Karpas-422 (cell line): ENCODE measurements at regions not wholly inside any gene's neighbourhood (a gene's known extent, or its start where the extent isn't known, plus 50 kb on each side); places are given as distances from the start of the nearest gene placed in this dataset.

Source experiments
- DNase-seq: peaks from one replicate; pipeline ENCODE4 v3.0.0-alpha.2; 2015
- H2AFZ ChIP-seq: fragments of 200-600 bp; sonication (generic); 2 replicates; pipeline ENCODE4 v1.6.1; 2014; ENCODE audit warnings: antibody characterized with exemption, low read length, mixed read lengths
- H3K27ac ChIP-seq: fragments of 200-600 bp; sonication (generic); 2 replicates; pipeline ENCODE4 v1.5.1; 2014; ENCODE audit warnings: mild to moderate bottlenecking, low read length, moderate library complexity
- H3K27me3 ChIP-seq: fragments of 200-600 bp; sonication (generic); 2 replicates; pipeline ENCODE4 v1.6.1; 2014; ENCODE audit warnings: low read length, mixed read lengths
- H3K36me3 ChIP-seq: fragments of 200-600 bp; sonication (generic); 2 replicates; pipeline ENCODE4 v1.6.1; 2014; ENCODE audit warnings: low read length, mixed read lengths; ENCODE audit not compliant: insufficient read depth
- H3K4me1 ChIP-seq: fragments of 200-600 bp; sonication (generic); 2 replicates; pipeline ENCODE4 v1.6.1; 2014; ENCODE audit warnings: mild to moderate bottlenecking, low read length, mixed read lengths
- H3K4me2 ChIP-seq: fragments of 200-600 bp; sonication (generic); 2 replicates; pipeline ENCODE4 v1.6.1; 2014; ENCODE audit warnings: low read length, low read depth, mild to moderate bottlenecking; ENCODE audit not compliant: poor library complexity, severe bottlenecking
- H3K4me3 ChIP-seq: fragments of 200-600 bp; sonication (generic); 2 replicates; pipeline ENCODE4 v1.5.1; 2014; ENCODE audit warnings: mild to moderate bottlenecking, antibody characterized with exemption, low read length, mixed read lengths
- H3K79me2 ChIP-seq: fragments of 200-600 bp; sonication (generic); 2 replicates; pipeline ENCODE4 v1.6.1; 2014; ENCODE audit warnings: mild to moderate bottlenecking, low read length, mixed read lengths
- H3K9ac ChIP-seq: fragments of 200-600 bp; sonication (generic); 2 replicates; pipeline ENCODE4 v1.6.0; 2014; ENCODE audit warnings: low read length
- H3K9me2 ChIP-seq: fragments of 200-600 bp; sonication (generic), shearing (Covaris generic); replicated peaks from 2 replicates; pipeline ENCODE4 v1.6.0; 2014; ENCODE audit warnings: mild to moderate bottlenecking, low read length, moderate library complexity; ENCODE audit not compliant: insufficient read depth
- H3K9me3 ChIP-seq: fragments of 300-700, 200-600 bp; sonication (generic); 2 replicates; pipeline ENCODE4 v1.6.1; 2014; ENCODE audit warnings: low read length, mixed read lengths
- H4K20me1 ChIP-seq: fragments of 200-600 bp; sonication (generic); 2 replicates; pipeline ENCODE4 v1.6.1; 2014; ENCODE audit warnings: mild to moderate bottlenecking, antibody characterized with exemption, low read length, low read depth; ENCODE audit not compliant: insufficient read depth

DNA sequence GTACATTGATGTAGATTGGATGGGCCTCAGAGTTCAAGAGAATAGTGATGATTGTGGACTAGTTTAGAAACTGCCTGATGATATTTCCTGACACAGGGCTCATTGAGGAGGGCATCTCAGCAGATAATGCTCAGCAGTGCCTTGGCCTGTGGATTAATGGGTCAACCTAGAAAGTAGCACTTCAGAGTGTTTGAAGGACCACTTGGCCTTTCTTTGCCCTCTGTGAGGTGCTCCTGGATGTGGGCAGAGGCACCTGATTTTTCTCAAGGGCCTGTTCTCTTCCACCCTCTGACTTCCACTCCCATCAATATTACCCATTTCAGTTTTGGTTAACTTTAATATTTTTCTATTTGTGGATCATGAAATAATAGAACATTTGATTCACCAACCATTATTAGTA, 270.6 kb upstream of the BMP2 start:
- Histone ChIP-seq H3K27me3 (no peaks in the 10 kb centered on the region), H3K4me3 (no peak overlapping the region)

DNA sequence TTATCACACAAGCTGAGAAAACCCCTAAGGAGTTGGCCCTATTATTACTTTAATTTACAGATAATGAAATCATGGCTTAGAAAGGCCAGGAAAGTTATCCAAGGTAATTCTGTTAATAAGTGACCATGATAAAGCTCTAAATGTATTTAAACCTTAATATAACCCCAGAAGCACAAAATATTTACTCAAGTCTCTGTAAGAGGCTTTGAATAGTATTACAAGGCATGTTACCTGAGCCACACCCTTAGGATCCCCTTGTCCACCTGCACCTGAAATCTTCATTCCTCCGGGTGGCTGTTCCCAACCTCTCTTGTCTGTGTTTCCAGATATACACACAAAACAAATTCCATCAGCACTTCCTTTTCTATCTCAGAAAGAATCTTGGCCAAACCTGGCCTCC, 271.6 kb upstream of the BMP2 start:
- Histone ChIP-seq H3K4me1 (no peaks in the 10 kb centered on the region), H3K9ac (no peak overlapping the region), H3K27ac (no peak overlapping the region), H3K9me3 (no peaks in the 10 kb centered on the region; the same call in 1 of the 2 replicates), H3K27me3 (no peaks in the 10 kb centered on the region), H2AFZ (no peak overlapping the region), H3K4me3 (no peak overlapping the region), H3K79me2 (no peaks in the 10 kb centered on the region), H3K36me3 (no peaks in the 10 kb centered on the region), H4K20me1 (no peaks in the 10 kb centered on the region), H3K9me2 (no peaks in the 10 kb centered on the region), H3K4me2 (no peak overlapping the region)
- DNase-seq, result no peak

More for the DNA sequence above, 270.6 kb upstream of the BMP2 start:
- Histone ChIP-seq H3K9me3 (no peaks in the 10 kb centered on the region; the same call in 1 of the 2 replicates), H3K79me2 (no peaks in the 10 kb centered on the region), H3K27ac (no peak overlapping the region), H3K4me1 (no peaks in the 10 kb centered on the region), H3K4me2 (no peak overlapping the region), H4K20me1 (no peaks in the 10 kb centered on the region), H3K36me3 (no peaks in the 10 kb centered on the region), H3K9me2 (no peaks in the 10 kb centered on the region), H2AFZ (no peak overlapping the region), H3K9ac (no peak overlapping the region)
- no peak for DNase-seq

DNA sequence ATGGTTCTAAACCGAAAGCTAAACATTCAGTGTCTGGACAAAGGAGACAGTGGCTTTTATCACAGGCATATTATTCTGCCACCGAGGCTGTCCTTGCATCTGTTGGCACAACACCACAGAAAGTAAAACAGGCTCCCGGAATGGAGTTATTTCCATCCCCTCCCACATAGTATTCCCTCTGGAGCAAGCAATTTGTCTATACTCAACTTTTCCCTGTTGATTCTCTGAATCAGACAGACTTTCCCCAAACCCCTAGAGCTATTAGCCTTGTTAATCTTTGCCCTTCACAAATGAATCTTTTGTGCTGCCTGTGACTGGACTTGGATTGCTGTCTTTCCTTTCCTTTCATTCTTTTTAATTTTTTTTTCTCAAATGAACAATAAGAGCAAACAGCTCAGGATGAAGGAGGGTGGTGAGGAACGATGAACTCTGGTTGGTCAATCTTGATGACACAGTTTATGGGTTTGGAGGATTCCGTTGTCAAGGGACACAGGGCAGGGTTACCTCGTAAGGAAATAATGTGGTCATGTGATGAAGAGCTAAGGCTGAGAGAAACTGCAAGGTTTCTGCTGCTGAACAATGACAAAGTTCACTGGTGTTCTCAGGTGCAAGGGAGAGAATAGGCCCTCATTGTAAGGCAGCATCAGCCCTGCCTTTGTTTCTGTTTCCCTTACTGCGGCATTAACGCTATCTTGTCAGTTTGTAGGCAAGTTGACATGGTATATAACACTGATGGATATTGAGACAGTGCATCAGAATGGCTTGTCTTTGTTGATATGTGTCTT, 275.0 kb upstream of the BMP2 start:
- H3K27me3 ChIP-seq, result no peaks in the 10 kb centered on the region
- H3K4me1 ChIP-seq, result no peaks in the 10 kb centered on the region
- H3K79me2 ChIP-seq, result no peaks in the 10 kb centered on the region

DNA sequence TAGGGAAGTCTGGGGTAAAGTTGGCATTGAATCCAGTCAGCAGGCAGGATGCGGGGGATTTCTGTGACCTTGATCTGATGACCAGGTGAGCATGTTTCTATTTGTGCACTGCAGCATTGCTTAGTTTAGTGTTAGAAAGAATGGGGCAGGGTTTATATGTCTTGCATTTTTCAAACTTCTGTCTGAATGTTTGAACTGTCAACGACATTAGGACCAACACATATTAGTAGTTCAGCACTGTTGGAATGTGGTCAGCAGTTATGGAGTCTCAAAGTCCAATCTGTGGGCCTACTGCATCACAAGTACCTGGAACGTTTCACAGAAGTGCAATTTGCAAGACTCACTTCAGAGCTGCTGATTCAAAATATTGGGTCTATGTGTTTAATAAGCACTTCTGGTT, 276.6 kb upstream of the BMP2 start:
- no peaks in the 10 kb centered on the region for H3K27me3 ChIP-seq
- no peak overlapping the region for H3K4me2 ChIP-seq
- H4K20me1 ChIP-seq, result no peaks in the 10 kb centered on the region
- H3K4me3 ChIP-seq, result no peak overlapping the region
- H3K79me2 ChIP-seq, result no peaks in the 10 kb centered on the region
- H3K9me2 ChIP-seq, result no peaks in the 10 kb centered on the region
- H3K27ac ChIP-seq, result no peak overlapping the region
- H3K36me3 ChIP-seq, result no peaks in the 10 kb centered on the region
- DNase-seq, result no peak
- no peak overlapping the region for H3K9ac ChIP-seq
- H2AFZ ChIP-seq, result no peak overlapping the region
- H3K9me3 ChIP-seq, result no peaks in the 10 kb centered on the region
- no peaks in the 10 kb centered on the region for H3K4me1 ChIP-seq

More for the DNA sequence above, 275.0 kb upstream of the BMP2 start:
- Histone ChIP-seq H4K20me1 (no peaks in the 10 kb centered on the region), H3K9me2 (no peaks in the 10 kb centered on the region), H3K9me3 (no peaks in the 10 kb centered on the region; the same call in 1 of the 2 replicates), H3K4me2 (no peak overlapping the region), H2AFZ (no peak overlapping the region), H3K36me3 (no peaks in the 10 kb centered on the region), H3K9ac (no peak overlapping the region), H3K4me3 (no peak overlapping the region), H3K27ac (no peak overlapping the region)
- no peak for DNase-seq

DNA sequence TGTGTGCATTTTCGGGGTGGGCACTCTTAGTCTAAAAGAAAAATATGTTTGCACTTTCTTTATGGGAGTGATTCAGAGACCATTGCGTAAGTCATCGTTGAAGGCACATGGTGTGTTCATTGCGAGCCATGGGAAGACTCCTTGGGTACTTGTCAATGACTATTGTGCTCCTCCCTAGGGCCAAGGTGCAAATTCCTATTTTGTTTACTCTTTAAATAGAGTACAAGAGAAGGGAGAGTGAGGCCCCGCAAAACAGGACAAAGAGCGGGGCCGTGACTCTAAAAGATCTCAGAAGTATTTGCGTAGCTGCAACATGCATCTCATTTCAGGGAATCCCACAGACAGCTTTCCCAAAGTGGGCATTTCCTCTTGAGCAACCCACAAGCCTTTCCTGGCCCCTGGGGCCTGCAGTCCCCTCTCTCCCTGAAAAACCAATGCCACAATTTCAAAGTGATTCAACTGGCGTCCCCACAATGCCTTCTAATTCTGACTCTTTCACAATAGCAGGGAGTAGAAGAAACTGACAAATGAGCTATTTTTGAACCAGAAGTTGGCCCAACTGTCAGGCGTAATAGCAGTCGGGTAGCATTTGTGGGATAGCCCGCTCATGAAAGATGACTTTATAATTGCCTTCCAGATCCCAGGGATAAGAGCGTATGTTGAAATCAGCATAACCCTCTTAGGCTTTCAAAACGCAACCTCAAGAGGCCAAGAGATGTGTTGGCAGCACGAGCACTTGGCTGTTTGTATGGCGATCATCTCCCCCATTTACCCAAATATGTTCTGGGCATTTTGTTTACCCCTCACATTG, 277.9 kb upstream of the BMP2 start:
- H3K9me3 ChIP-seq, result no peaks in the 10 kb centered on the region
- H4K20me1 ChIP-seq, result no peaks in the 10 kb centered on the region
- H3K4me2 ChIP-seq, result no peak overlapping the region
- H3K9me2 ChIP-seq, result no peaks in the 10 kb centered on the region
- no peak overlapping the region for H3K4me3 ChIP-seq
- no peak overlapping the region for H2AFZ ChIP-seq
- H3K27me3 ChIP-seq, result no peaks in the 10 kb centered on the region
- H3K79me2 ChIP-seq, result no peaks in the 10 kb centered on the region
- no peak overlapping the region for H3K9ac ChIP-seq
- H3K36me3 ChIP-seq, result no peaks in the 10 kb centered on the region
- DNase-seq, result no peak
- no peak overlapping the region for H3K27ac ChIP-seq
- no peaks in the 10 kb centered on the region for H3K4me1 ChIP-seq

DNA sequence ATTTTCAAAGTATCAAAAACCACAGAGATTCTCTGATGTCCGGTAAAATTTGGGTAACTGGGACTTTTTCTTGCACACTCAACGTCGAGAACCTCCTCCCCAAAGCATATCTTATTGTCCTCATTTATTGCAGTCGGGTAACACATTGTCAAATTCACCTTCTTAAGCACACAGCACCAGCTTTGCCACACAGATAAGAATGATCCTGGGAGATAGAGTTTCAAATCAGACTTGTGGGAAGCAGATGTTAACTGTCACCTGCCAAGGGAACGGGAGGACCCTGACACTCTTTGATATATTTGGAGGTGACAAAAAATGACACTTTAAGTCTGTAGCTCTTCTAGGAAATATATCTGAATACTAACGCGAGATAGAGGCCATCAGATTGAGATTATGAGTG, 282.1 kb upstream of the BMP2 start:
- no peak for DNase-seq
- Histone ChIP-seq H3K9me3 (no peaks in the 10 kb centered on the region), H3K27me3 (no peaks in the 10 kb centered on the region), H3K4me3 (no peak overlapping the region), H3K9ac (no peak overlapping the region), H3K9me2 (no peaks in the 10 kb centered on the region), H3K79me2 (no peaks in the 10 kb centered on the region), H2AFZ (no peak overlapping the region), H3K36me3 (no peaks in the 10 kb centered on the region), H3K4me1 (no peaks in the 10 kb centered on the region), H3K27ac (no peak overlapping the region), H3K4me2 (no peak overlapping the region), H4K20me1 (no peaks in the 10 kb centered on the region)

DNA sequence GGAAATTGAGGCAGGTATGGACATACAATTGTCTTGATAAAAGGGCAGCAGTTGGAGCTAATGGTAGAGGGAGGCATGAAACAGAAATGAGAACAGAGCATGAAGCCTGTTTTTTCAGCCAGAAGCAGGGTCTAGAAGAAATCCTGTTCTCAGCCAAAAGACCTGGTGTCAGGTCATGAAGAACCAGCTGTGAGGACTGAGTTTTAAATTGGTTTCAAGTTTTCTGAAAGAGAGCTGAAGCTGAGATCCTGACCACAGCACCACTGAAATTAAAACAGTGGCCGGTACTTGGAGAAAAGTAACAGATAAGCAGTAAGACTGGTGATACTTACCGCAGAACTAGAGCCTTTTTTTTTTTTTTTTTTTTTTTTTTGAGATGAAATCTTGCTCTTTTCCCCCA, 283.8 kb upstream of the BMP2 start:
- H3K9me2 ChIP-seq, result no peaks in the 10 kb centered on the region
- H3K79me2 ChIP-seq, result no peaks in the 10 kb centered on the region
- no peak overlapping the region for H3K4me3 ChIP-seq
- H2AFZ ChIP-seq, result no peak overlapping the region
- no peak overlapping the region for H3K9ac ChIP-seq
- H3K4me1 ChIP-seq, result no peaks in the 10 kb centered on the region
- H3K36me3 ChIP-seq, result no peaks in the 10 kb centered on the region
- DNase-seq, result no peak
- no peaks in the 10 kb centered on the region for H3K27me3 ChIP-seq
- H3K9me3 ChIP-seq, result no peaks in the 10 kb centered on the region
- H4K20me1 ChIP-seq, result no peaks in the 10 kb centered on the region
- no peak overlapping the region for H3K27ac ChIP-seq
- H3K4me2 ChIP-seq, result no peak overlapping the region

DNA sequence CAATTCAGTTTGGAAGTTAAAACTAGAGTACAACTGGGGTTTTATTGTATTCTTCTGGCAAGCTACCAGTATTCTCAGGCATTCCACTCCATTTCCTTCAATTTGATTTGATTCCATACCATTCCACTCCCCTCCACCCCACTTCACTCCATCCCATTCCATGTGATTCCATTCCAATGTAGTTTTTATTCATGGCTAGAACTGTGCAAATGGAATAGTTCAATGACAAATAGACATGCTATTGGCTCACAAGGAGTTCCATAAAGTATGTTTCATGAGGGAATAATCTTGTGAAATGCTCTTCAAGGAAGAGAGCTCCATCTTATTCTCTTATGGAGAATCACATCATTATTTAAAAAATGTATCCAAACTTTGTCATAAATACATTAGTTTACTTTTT, 285.0 kb upstream of the BMP2 start:
- H3K79me2 ChIP-seq, result no peaks in the 10 kb centered on the region
- no peak for DNase-seq
- H3K4me3 ChIP-seq, result no peak overlapping the region
- no peak overlapping the region for H3K27ac ChIP-seq
- no peaks in the 10 kb centered on the region for H3K36me3 ChIP-seq
- H3K9ac ChIP-seq, result no peak overlapping the region
- H3K4me1 ChIP-seq, result no peaks in the 10 kb centered on the region
- no peak overlapping the region for H2AFZ ChIP-seq
- H3K27me3 ChIP-seq, result no peaks in the 10 kb centered on the region
- H4K20me1 ChIP-seq, result no peaks in the 10 kb centered on the region
- H3K9me3 ChIP-seq, result no peaks in the 10 kb centered on the region
- no peaks in the 10 kb centered on the region for H3K9me2 ChIP-seq
- H3K4me2 ChIP-seq, result no peak overlapping the region
